GM19240 (cell line): ENCODE measurements at regions not wholly inside any gene's neighbourhood (a gene's known extent, or its start where the extent isn't known, plus 50 kb on each side); places are given as distances from the start of the nearest gene placed in this dataset.
"Not testable (repeated sequence)": the region's sequence is repeated elsewhere in the genome, so short reads cannot be mapped to it uniquely, and the experiment has no call there.

Source experiments
- DNase-seq: peaks from one replicate; pipeline ENCODE4 v3.0.0; 2011; ENCODE audit warnings: low spot score; ENCODE audit not compliant: insufficient read length

DNA sequence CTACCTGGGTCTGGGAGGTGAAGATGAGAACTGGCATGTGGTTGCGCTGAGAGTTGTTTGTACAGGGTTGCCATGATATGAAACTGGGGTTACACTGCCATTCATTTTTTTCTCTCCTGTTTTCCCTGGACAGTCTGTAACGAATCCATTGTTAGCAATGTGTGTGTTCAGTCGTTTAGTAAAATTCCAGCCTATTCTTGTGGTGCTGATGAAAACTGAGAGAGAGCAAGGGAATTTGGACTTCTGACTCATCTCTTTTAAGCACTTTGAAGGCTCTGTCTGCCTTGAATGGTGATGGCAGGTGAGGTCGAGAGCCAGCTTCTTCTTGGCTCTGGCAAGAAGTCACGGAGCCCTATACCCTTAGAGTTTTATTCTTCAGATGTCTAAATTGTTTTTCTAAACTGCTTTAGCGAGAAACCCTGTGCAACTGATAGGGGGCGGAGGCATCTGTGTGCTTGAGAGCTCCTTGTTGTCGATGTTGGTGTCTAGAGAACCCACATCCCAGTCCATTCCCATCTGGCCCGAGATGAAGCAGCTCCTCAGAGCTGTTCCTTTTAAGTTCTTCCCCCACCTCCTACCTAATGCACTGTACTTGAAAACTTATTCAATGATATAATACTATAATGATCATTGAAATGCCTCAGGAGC lies 204.4 kb downstream of the TMX1 start:
- DNase-seq = no peak

DNA sequence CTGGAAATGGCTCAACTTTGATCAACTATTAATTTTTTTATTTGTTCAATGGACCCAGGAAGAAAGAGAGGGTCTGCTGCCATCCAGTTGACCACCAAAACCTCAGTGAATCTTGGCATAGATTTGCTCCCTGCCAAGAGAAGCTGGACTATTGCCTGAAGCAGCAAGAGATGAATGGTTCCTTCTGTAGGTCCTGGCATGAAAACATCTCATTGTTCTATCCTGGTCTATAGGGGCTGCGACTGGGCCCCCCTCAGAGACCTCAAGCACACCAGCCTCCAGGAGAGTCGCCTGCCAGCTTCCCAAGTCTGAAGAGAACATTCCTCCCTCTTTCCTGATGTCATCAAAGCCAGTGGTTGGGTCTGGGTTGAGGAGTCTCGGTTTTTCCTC lies 204.9 kb downstream of the TMX1 start:
- DNase-seq = no peak

DNA sequence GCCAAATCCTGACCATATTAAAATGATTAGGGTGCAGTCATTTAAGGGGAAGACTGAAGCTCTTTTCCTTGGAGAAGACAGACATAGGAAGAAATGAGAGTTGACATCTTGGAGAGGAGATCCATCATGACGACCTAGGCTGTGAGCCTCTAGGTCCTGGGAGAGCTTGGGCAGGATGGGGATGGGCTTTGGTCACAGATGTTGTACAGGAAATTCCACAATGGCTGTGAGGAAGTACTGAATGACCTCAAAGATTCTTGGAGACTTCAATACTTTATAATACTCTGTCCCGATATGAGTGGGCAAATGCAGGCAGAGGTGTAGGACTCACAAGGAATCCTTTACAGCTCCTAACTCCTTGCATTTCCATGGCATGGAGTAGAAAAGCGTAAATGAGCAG lies 204.9 kb upstream of the FRMD6 start:
- no peak for DNase-seq

DNA sequence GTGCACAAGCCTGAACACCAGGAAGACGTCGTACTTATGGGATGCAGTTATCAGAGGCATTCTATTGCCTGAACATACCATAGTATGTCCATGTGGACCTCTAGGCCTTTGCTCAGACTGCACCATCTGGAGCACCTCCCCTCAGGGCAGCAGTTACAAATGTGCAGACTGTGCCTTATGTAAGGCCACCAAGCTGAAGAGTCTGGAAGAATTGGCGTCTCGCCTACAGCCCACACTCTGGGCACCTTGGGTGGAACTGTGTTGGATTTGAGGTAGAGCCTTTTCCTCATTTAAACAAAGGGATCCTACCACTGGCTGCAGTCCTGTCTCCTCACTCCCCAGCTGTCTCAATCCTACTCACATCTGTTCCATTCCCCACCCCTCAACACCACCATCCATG lies 204.3 kb upstream of the FRMD6 start:
- DNase-seq = no peak

DNA sequence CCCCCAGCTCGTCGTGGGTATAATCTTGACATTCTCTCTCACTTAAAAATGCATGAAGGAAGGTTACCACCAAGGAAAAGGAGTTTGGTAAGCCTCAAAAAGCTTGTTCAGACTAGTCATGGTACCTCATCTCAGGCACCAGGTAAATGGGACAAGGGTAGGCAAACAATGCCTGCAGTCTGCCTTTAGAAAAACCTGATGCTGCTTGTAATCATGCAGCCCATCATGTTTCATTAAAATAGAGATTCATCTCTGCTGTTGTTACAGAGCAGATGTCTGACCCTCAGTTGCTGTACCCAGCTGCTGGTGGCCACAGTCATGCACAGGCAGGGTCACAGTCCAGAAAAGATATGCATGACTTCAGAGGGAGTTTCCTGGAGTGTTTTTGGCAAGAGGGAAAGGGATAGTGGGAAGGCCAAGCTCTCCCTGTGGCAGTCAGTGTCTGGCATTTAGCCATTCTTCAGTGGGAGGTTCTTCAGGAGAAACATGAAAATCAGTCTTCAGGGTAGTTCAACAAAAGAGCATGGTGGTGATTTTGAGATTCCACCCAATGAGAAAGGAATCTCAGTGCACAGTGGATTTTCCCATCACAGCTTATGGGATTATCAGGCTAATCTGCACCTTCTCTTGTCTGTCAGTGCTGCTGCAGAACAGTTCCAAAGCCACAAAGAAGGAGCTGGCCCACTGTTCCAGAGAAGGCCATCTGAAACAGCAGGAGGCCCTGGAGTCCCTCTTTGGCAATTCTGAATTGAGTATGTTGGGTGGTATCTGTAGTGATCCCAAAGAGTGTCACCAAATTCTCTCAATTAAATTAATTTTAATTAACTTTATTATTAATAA lies 202.7 kb upstream of the FRMD6 start:
- DNase-seq = no peak

DNA sequence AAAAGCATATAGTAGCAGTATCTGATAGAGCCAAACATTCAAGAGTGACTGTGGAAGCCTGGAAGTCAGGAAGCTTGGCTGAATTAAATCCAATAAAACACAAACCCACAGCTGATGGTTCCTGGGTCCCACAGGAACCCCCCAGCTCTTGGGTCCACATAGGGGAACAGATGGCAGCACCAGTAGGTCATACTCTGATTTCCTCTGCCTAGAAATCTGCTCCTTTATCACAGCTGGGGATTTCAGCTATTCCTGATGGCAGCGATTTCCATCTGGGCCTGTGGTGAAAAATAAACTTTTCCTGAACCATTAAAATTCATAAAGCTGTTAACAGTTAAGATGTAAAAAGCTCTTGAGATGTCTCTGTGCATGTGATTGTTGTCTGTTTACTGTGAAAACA lies 202.0 kb upstream of the FRMD6 start:
- DNase-seq = no peak

DNA sequence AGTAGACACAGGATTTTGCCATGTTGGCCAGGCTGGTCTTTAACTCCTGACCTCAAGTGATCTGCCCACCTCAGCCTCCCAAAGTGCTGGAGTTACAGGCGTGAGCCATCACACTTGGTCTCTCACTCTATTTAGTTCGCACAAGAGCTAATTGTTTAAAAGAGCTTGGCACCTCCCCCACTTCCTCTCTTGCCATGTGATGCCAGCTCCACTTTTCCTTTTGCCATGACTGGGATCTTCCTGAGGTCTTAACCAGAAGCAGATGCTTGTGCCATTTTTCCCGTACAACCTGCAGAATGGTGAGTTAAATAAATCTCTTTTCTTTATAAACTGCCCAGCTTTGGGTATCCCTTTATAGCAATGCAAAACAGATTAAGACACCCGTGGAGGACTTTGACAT lies 200.1 kb upstream of the FRMD6 start:
- no peak for DNase-seq

DNA sequence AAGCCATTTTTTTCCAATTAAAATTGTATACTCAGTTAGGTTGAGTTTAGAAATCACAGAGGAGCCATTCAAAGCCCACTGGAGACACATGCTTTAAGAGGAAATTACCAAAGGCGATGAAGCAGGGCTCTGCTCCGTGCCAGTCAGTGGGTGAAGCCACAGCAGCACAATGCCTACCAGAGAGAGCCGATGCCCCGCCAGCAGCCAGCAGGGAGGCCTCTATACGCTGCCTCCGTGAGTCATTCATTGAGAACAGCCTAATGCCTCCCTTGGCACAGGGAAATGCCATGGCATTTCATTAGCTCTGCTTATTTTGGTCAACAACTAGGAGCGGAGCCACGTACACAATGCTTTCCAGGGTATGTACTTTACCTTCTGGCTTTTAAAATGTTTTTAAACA lies 197.8 kb upstream of the FRMD6 start:
- DNase-seq = no peak

DNA sequence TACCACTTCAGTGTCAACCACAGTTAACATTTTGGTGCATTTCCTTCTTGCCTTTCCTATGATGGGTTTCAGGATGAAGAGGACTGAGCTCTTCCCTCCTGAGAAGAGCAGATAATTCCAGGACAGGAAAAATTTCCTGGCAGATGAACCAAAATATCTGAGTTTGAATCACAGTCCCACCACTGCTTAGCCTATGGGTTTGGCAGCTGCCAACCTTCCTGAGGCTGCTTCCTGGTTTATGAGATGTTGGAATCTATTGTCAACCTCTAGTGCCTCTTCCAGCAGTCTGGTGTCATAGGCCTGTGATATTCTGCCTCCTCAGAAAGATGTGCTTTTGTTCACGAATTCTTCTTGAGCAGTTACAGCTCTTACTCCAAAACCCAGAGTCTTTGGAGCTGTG lies 197.4 kb upstream of the FRMD6 start:
- no peak for DNase-seq

DNA sequence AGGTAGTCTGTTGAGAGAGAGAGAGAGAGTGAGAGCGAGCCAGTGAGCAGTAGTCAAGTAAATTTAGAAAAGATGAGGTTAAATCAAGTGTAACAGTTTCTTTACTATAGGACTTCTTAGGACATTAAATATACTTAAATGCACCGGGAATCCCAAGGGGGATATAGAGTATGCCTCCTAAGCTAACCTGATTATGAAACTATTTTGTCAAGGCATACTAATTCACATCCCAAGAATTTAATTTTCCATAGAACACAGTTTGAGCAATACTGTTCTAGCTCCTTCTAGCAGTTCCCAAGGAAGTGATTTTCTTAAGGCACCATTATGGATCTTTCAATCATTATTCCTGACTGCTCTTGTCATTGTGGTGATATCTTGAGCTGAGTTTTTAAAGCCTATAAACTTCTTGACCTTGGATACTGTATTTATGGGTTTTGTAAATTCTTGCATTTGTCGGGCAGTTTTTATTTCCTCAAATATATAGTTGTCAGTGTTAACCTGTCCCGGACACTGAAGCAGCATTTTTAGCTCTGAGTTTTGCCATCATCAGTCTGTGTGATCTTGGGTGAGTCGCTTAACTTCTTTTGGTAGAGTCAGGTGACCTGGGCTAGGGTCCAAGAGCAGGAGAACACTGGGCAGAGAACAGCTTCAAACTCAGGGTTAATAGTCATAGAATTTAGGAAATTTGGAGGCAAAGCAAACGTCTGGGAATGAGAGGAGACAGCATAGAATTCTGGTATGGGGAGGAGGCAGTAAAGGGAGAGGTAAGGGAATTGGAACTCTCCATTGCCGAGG lies 196.5 kb upstream of the FRMD6 start:
- DNase-seq = no peak

DNA sequence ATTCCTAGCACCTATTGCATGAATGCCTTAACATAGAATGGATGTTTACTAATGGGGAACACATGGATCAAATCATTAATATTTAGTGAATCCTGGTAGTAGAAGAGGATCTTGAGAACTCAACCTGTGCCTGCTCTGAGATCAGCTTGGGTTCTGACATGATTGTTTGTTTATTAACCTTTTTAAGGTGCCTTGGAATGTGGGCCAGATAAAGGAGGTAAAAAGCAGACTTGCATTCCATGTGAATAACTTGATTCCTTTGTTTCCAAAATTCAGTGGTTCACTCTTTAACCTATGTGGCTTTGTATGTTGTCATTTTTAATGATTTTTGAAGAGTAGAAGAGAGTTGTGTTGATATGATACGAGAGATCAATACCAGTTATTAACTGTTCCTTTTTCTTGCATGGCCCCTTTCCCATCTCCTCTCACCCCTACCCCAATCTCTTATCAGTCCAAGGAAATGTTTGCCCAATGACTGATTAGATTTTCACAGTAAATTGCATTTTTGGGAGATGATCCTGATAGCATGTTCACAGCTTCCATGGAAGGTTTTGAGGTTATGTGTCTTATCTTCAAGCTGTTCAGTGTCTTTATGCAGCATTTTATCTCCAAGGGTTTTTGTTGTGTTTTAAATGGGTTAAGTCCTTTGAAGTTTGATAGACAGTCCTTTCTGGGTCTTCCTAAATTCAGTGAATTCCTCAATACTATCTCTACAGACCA lies 193.7 kb upstream of the FRMD6 start:
- no peak for DNase-seq

DNA sequence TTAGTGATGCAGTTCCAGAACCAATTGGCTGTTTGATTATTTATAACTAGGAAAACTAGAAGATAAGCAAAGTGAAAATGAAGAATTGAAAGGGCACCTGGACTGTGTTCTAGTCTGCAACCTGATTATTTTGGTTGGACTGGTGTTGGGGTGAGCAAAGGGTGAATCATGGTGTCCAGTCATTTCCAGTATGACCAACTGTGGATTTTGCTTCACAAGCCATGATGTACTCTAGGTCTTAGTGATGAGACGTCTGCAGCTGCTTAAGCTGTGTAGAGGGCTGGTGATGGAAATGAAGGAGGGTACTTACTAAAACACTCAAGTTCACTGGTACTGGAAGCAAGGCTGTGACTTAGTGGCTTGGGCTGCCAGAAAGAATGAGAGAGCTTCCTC lies 193.2 kb upstream of the FRMD6 start:
- DNase-seq = no peak

DNA sequence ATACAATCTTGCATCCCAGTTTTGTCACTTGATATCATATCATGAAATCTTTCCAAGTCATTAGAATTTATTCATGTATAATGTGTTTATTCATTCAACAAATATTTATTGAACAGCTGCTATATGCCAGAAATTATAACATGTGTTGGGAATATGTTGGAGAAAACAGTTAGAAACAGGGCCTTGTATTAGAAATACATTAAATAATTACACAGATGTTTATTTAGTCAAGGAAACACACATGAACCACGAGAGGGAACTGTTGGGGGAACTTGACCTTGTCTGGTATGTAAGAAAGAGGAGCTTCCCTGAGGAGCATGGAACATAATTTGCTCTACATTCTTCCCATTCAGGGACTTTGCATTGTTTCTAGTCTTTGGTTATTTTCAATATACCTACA lies 191.7 kb upstream of the FRMD6 start:
- DNase-seq = no peak

DNA sequence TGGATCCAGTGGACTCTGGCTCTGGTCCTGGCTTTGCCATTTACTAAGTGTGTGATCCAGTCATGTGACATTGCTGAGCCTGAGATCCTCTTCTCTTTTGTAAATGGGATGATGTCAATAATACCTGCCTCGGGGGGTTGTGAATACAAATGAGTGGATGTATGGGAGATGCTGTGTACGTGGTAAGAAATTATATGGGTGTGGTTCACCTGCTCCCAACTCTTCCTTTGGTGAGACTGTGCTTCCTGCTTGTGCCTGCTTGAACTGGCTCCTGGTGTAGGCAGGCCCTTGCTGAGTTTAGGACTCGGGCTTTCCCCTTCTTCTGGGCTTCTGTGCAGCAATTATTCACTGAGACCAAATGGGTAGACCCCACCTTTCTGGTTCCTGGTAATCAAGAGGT lies 189.5 kb upstream of the FRMD6 start:
- DNase-seq = no peak

DNA sequence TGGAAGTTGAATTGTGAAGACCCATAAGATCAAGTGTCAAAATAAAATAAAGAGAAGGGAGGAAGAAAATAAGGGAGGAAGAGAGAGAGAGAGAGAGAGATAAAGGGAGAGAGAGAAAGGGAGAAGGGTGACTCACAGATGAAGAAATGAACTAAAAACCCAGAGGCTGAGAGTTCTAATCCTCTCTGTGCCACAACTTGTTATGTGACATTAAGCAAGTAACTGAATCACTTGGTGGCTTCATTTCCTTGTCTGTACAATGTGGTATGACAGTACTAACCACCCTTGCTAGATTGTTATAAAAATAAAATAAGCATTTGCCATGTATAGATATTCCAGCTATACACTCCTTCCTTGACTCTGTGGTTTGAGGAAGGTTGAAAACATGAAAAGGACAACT lies 189.0 kb upstream of the FRMD6 start:
- DNase-seq = no peak

DNA sequence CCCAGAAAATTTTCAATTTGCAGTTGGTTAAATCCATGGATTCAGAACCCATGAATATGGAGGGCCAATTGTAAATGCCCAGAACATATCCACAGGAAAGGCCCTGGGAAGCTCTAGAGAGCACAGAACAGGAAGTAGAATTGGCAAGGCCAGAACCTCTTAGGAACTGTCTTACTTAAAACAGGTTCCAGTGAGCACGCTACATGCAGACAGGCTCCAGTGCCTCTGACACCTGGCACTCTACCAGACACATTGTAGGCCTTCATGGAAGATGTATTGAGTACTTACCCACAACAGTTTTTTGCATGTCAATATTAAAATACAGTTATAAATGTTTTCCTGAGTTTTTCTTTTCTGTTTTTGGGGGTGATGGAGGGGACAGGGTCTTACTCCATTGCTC lies 188.2 kb upstream of the FRMD6 start:
- no peak for DNase-seq

DNA sequence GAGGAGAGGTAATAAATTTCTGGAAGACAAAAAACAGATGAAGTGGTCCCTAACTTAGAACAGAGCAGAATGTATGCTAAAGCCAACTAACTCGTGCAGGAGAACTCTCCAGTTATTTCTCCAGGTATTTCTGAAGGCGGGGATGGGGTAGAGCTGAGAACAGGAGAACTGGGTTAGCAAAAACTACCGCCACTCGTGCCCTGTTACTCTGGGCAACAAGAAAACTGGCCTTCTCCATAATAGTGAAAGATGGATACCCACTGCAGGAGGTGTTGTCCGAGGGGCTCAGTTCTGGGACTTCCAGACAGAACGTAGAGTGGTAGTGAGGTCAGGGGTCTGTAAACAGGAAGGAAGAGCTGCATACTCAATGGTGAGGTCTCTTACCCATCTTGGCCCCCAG lies 187.3 kb upstream of the FRMD6 start:
- DNase-seq = no peak

DNA sequence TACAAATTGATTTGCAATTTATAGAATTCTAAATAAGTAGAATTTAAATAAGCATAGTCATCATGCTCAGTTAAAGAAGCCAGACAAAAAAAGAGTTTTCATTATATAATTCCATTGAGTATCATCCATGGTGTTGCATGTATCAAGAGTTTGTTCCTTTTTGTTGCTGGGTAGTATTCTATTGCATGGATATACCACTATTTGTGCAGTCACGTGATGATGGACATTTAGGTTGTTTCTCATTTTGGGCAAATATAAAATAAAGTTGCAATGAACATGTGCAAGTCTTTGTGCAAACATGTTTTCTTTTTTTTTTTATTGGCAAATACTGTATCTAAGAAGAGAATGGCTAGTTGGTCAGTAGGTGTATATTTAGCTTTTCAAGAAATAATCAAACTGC lies 186.2 kb upstream of the FRMD6 start:
- DNase-seq = no peak

DNA sequence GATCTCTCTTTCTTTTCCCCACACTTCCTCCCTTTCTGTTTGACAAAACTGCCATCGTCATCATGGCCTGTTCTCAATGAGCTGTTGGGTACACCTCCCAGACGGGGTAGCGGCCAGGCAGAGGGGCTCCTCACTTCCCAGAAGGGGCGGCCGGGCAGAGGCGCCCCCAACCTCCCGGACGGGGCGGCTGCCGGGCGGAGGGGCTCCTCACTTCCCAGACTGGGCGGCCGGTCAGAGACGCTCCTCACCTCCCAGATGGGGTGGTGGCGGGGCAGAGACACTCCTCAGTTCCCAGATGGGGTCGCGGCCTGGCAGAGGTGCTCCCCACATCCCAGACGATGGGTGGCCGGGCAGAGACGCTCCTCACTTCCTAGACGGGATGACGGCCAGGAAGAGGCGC lies 184.3 kb upstream of the FRMD6 start:
- not testable (repeated sequence) for DNase-seq

DNA sequence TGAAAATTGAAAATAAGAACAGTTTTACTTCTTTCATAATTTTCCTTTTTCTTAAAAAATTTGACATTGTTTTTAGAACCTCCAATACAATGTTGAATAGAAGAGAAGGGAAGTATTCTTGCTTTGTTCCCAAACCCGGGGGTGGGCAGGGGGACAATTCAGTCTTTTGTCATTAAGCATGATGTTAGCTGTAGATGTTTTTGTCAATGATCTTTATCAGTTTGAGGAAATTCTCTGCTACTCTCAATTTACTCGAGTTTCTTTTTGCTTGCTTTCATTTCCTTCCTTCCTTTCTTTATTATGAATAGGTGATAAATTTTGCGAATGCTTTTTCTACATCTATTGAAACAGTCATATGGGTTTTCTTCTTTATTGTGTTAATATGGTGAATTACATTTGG lies 183.2 kb upstream of the FRMD6 start:
- no peak for DNase-seq

DNA sequence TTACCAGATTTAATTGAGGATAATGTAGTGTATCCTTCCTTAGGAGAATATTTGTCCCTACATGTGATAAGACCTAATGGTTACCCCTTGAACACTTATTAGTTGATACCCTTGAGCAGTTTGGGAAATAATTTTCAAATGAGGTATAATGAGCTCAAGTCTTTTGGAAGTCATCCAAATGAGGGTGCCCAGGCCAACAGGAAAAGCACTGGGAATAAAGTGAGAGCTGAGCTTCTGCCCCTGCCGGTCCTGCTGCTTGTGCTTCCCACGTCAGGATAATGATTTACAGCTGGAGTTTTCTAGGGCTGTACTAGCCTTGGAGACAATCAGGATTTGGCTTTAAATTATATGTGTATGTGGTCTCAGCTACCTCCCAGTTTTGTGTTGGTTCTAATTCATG lies 178.8 kb upstream of the FRMD6 start:
- DNase-seq = no peak

DNA sequence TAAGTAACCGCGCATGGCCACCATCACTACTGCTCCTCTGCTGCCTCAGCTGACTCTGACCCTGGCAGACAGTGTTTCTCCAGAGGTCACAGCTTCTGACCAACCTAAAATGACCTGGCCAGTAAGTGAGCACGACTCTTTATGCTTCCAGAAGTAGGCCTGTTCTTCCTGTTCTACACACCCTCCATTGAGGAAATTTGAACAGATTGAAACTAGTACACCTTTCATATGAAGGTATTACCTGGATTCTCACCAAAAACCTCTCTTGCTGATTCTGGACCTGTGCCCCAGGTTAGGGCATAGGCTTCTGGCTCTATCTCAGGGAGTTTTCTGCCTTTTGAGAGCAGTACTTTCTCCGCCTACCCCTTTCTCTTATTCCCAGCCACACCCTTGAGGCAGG lies 178.4 kb upstream of the FRMD6 start:
- DNase-seq = no peak
